CMK (cell line): ENCODE measurements at regions not wholly inside any gene's neighbourhood (a gene's known extent, or its start where the extent isn't known, plus 50 kb on each side); places are given as distances from the start of the nearest gene placed in this dataset.
"Not testable (repeated sequence)": the region's sequence is repeated elsewhere in the genome, so short reads cannot be mapped to it uniquely, and the experiment has no call there.

Source experiments
- DNase-seq: peaks from one replicate; pipeline ENCODE4 v3.0.0-alpha.2; 2010; ENCODE audit warnings: low read depth

DNA sequence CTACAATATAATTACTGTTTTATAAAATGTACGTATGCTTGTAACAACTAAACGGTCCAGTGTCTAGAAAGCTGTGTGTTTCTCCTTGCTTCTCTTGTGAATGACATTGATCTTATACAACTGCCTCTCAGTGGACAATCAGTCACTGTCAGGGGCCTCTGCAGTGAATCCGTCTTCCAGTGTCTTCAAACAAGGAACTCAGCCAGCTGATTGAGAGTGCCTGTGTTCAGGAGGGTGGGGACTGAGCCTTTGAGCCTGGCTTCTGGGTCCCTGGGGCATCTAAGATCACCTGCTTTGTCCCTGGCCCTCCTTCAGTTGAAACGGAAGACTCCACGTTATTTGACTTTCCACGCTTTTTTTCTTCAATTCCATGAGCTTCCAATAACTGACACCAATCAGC is 133.1 kb upstream of the SFSWAP start:
- no peak for DNase-seq

DNA sequence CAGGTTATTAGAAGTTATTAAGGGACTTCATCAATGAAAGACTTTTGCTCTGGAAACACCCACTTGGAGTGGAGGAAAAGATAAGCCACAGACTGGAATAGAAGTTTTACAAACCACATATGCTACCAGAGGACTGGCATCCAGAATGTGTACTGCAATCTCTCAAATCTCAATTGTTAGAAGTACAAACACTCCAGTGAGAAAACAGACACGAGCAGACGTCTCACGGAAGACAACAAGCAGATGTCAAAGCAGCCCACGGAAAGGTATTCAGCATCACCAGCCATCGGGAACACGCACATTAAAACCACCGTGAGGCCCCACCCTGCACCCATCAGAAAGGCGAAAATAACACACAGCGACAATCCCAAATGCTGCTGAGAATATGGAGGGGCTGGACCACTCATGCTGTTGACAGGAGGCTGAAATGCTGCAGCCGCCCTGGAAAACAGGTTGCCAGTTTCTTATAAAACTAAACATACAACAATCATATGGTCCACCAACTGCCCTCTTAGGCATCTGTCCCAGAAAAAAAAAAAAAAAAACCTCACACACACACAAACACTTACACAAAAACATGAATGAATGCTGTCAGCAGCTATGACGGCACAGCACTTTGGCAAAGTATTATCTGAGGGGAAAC is 131.9 kb upstream of the SFSWAP start:
- no peak for DNase-seq

DNA sequence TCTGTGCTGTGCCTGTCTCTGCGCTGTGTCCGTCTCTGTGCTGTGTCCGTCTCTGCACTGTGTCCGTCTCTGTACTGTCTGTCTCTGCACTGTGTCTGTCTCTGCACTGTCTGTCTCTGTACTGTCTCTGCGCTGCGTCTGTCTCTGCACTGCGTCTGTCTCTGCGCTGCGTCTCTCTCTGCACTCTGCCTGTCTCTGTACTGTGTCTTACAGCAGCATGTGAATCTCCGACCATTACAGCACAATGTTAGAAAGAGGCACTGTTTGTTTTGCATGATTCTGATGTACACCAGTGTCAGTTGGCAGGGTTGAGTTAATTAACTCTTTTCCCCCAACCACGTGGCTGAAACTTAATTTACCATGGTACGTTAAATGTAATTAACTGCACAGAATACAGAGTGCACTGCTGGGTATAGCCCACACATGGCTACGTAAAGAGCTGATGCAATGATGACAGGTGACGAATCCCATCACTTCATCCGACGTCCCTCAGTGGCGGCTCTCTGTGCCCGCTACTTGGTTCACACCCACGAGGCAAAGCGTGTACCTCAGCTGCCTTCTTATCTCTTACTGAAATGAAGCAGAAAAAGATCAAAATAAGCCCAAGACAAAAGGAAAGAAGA is 127.7 kb upstream of the SFSWAP start:
- DNase-seq, result no peak

DNA sequence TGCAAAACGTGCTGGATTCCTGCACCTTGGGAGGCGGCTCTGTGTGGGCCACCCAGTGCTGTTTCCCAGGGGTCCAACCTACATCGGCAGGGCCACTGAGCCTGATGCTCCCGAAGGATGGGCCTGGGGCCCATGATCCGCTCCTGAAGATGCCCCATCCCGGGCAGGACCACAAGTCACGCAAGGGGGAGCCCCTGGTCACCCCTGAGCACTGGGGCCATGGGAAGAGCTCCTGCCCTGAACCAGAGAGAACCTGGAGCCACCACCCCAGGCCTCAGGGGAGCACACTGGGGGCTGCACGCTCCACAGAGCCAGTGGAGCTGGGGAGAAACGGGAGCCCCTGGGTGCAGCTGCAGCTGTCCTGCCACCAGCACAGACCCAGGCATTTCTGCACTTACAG is 124.6 kb upstream of the SFSWAP start:
- DNase-seq, result no peak

DNA sequence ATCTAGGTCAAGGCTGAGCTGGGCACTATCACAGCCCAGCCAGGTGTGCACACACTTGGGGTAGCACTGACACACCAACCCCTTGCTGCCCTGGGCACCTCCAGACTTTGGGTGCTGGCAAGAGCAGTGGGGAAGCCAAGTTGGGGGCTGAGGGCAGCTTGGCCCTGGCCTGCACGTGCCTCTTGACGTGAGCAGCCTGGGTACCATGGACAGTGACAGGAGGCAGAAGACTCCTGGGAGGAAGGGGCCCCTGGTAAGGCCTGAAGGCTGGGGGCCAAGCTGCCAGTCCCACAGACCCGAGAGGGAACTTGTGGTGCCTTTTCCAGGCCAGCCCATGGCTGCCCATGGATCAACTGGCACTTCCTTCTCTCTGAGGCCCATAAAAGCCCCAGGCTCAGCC is 124.1 kb upstream of the SFSWAP start:
- DNase-seq, result no peak

DNA sequence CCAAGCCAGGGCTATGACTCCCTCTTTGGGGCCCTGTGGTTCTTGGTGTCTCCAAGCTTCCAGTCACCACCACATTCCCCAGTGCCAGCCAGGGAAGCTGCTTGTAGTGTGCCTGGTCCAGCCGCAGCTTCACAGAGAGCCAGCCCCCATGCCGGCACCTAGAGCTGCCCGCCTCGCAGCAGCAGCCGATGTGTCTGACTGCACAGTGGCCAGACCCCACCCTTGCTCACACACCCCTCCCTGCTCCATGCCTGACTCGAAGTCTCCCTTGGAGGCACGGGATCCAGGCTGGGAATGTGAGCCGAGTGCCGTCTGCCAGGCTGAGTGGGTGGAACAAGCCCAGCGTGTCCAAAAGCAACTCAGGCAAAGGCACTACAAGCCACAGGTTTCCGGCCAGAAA is 123.3 kb upstream of the SFSWAP start:
- no peak for DNase-seq

DNA sequence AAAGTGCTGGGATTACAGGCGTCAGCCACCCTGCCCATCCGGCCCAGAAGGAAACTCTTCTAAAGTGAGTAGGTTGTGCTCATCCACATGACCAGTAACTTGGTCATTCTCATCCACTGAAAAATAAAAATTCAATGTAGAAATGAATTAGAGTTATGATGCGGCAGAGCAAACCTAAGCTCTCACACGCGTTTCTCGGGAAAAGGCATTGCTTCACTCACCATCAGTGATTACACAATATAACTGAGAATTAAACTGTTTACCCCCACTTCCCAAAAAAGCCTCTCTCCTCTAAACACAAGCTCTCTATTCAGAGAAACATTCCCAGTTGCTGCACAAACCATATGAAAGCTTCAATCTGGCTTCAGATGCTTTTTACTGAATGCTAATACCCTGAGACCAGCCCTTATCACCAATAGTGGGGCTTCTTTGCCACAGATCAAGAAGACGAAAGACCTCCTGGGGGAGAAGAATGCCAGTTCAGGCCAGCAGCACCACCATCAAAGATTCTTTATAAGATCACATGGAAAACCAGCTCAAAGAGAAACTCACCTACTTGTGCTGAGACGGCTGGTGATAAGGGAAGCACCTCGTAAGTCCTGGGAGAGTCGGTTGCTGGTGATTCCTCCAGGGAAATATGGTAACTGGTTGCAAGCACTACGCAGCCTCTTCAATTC is 121.5 kb upstream of the SFSWAP start:
- no peak for DNase-seq

DNA sequence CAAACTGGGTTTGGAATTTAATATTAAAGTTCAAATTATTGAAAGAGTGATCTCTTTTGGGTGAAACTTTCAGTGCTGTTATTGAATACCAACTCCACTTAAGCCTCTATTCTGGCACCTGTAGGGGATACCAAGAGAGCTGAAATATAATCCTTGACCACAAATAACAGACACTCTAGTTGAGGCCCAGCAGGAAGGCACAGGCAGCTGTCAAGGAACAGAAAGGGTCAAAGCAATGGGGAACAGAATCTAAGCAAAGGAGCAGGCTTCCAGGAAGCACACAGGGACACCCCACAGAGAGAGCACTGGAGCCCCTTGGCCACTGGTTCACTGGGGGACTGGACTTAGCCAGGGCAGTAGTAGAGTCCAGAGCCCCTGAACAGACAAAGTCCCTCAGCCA is 120.9 kb upstream of the SFSWAP start:
- DNase-seq, result no peak

DNA sequence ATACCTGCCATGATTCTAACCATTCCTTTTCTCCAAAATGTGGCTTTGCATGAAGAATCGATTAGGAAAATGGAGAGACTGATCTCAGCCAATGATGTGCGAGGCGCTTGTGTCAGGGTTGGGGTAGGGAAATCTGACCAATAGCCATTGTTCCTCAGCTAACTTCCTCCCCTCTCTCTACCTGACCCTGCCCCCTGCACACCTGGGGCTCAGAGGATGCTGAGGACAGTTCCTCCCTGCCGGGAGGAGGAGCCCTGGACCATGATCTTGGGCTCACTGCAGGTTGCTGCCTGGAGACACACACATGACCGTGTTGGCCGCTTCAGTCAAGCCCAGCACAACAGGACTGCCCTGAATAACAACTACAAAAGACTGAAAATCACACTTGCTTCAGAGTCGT is 119.8 kb upstream of the SFSWAP start:
- DNase-seq, result no peak

DNA sequence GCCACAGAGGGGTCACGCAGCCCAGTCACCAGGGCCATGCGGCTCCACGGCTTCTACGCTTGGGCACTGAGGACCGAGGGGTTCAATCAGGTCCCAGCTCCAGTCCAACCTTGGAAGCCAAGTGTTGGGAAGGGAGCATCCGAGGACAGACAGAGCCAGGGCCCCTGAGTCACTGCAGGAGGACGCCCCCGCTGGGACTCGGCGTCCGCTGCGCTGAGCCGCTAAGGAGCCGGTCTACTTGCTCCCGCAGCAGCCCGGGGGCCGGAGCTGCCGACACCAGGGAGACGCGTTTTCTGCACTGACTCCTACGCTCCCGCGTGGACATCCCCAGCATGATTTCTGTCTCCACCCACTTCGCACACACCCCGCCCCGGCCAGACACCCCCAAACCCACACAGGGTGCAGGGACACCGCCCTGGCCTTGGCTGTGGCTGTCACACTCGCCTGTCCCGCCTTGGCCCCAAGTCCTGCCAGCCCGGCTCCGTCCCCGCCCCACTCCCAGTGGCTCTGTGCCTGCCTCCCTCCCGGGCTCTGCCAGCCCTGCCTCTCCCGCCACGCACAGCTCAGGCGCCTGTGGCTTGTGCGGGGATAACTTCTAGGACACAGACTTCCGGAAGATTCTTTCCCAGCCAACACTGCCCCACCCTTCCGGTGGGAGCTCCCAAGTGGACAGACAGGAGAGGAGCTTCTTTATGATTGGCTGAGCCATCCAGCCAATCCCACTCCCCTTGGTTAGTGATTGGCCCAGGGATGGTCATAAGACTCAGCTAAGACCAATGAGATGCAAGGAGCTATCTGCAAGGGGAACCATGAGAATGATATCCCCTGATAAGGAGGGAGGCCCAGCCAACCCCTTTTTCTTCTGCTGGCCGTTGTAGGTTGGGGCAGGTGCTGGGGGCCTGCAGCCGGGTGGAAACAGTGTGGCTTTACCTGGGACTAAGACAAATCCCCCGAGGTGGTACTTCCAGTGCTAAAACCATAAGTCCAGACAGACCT is 118.9 kb upstream of the SFSWAP start:
- no peak for DNase-seq

DNA sequence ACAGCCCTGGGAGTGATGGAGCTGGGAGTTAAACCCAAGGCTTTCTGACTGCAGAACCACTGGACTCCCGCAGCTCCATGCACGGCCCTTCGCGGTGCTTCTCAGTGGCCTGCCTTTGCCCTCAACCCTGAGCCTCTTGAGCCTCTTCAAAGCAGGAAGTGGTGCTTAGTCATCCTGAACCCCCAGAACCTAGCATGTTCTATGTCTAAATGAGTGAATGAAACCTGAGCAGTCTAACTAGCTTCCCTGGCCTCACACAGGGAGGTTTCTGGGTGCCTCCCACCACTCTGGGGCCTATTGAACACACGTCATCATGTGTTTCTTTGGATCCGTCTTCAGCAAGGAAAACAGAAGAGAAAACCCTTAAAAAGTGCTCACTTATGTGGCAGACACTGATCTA is 117.9 kb upstream of the SFSWAP start:
- DNase-seq, result no peak

DNA sequence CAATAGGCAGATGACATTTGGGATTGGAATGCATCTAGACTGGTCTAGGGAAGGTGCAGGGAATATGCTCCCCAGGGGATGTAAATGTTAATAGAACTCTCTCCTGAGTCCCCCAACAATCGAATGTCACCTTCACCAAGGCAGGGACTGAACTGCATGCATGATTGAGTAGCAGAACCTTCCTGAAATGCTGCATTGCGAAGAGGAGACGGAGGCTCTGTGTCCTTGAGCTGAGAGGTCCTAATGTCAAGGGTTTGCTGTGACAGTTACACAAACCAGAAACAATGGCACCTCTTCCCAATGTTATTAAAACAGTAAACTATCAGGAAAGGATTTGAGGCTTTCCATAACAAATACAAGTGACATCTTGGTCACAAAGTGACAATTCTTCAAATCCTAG is 117.5 kb upstream of the SFSWAP start:
- DNase-seq, result no peak

DNA sequence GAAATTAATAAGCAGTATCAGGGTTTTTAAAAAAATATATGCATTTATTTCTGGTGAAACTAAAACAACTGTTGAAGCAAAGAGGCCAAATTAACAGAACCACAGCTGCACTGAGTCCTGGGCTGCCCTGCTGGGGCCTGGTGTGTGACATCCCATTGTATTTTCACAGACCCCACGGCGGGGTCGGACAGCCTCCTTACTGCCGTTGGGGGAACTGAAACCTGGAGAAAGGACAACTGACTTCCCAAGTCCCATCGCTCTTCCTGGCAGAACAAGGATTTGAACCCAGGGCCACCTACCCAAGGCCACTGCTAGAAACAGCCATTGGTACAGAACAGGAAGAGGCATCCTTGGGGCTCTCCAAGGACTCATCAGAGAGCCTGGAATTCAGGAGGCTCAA is 114.8 kb upstream of the SFSWAP start:
- DNase-seq, result no peak

DNA sequence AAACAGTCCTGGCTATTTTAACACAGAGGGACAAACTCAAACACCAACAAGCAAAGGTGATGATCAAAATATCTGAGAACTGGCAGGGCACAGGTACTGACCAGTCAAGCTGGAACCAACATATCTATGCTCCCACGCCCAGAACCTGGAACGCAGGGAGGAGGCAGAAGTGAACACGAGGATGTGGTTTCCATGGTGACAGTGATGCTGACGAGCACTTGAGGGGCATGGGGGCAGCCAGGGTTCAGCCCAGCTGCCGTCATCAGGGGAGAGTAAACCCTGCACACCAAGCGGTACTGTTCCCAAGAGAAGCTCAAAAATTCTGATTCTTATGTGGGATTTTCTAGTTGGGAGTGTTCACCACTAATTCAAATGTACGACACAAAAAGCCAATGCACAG is 113.6 kb upstream of the SFSWAP start:
- DNase-seq, result no peak

DNA sequence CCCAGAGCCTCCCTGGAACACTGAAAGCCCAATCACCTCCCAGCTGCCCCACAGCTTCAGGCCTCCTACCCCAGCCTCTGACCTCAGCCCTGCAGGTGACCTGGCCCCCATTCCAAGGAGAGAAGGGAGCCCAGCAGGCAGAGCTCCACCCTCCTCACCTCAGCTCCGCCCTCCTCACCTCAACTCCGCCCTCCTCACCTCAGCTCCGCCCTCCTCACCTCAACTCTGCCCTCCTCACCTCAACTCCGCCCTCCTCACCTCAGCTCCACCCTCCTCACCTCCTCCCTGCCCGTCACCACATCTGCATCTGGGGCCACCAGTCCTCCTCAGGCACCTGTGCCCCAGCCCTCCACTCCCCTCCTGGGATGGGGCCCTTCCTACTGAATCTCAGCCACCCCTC is 112.2 kb upstream of the SFSWAP start:
- no peak for DNase-seq

DNA sequence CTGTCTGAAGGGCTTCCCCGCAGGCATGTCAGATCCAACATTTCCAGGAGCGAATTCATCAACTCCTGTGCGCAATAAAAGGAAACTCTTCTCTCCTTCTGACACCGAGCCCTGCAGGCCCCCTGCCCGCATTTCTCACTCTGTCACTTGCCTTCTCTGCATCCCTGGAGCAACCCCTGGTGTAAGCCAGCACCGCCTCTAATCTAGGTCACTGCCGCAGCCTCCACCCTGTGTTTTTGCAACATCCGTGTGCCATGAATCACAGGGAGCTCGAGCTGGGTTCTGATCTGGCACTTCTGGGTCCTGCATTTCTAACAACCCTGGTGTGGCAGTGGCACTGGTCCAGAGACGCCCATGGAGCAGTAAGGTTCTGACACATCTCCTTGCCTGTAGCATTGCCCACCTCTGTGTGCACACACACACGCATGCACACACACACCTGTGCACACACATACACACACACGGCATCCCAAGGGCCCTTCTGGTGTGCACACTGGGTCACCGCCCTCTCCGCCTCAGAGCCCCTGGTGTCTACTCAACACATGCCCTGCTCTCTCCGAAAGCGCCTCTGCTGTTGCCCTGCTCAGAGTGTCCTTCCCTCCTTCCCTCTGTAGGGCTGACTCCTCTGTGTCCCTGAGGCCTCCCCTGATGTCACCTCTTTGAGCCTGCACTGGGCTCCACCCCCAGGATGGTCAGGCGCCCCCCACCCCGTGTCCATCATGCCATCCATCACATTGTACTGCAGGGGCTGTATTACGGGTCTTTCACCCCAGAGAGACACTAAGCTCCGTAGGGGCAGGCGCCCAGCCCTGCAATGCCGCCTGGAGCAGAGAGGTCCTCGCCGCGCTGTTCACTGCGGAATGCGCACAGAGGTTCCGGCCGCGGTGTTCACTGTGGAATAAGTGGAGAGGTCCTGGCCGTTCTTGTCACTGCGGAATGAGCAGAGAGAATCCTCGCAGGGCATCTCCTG is 111.4 kb upstream of the SFSWAP start:
- no peak for DNase-seq

DNA sequence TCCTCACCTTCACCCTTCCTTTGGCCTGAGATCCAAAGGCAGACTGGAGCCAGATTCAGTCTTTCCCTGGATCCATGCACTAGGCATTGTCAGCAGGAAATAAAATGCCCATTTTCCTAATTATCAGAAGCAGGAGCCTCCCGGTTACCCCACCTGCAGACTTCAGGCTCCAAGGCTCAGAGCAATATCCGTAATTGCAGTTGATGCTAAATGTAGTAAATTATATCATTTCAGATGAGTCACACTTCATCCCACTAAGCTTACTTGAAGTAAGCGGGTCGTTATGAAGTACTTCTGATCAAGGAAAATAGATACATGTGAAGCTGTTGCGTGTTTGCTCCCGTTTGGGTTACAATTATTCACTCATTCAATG is 110.7 kb upstream of the SFSWAP start:
- DNase-seq, result no peak

DNA sequence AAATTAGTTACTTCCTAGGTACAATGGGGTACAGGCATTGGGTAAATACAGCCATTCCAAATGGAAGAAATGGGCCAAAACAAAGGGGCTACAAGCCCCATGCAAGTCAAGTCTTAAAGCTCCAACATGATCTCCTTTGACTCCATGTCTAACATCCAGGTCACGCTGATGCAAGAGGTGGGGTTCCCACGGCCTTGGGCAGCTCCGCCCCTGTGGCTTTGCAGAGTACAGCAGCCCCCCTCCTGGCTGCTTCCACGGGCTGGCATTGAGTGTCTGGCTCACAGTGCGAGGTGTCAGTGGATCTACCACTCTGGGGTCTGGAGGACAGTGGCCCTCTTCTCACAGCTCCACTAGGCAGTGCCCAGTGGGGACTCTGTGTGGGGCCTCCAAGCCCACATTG is 109.4 kb upstream of the SFSWAP start:
- DNase-seq, result not testable (repeated sequence)

DNA sequence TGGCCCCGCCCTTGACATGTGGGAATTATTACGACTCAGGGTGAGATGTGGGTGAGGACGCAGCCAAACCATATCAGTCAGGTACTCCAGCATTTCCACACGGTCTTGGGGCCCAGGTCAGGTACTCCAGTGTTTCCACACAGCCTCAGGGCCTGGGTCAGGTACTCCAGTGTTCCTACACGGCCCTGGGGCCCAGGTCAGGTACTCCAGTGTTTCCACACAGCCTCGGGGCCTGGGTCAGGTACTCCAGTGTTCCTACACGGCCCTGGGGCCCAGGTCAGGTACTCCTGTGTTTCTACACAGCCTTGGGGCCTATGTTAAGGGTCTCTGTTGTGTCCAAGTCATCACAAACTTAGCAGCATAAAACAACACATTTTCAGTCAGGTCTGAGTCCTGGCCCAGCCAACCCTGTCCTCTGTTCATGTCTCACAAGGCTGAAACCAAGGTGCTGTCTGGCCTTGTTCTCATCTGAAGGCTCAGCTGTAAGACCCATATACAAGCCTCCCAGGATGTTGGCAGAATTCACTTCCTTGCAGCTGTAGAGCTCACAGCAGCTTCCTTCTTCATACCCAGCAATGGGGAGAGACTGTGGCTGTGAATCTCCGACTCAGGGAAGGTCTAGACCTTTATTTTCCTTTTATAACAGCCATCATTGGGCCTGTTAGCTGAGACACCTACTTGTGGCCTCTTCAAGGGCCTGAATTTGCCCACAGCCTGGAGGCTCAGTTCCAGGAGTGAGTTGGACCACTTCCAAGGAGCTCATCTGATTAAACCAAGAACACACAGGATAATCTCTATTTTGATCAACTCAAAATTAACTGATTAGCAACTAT is 107.6 kb upstream of the SFSWAP start:
- DNase-seq, result no peak
